HG02870 (cell line): ENCODE measurements at regions not wholly inside any gene's neighbourhood (a gene's known extent, or its start where the extent isn't known, plus 50 kb on each side); places are given as distances from the start of the nearest gene placed in this dataset.

Experiments
- ATAC-seq: cut with Tn5 transposase; IDR thresholded peaks from one replicate; pipeline ENCODE4 v1.9.1; 2021; ENCODE audit warnings: mild to moderate bottlenecking, moderate library complexity; ENCODE audit not compliant: unreplicated experiment

- no peak for ATAC-seq
Observed at GRCh38 chr13:58160980-58161379, 529.4 kb downstream of the PCDH17 start.

GRCh38 chr13:58165617-58166016, 534.1 kb downstream of the PCDH17 start:
- ATAC-seq: no peak

GRCh38 chr13:58181111-58181510, 549.6 kb downstream of the PCDH17 start:
- no peak for ATAC-seq

- no peak for ATAC-seq
Observed at GRCh38 chr13:58187881-58188280, 556.3 kb downstream of the PCDH17 start.

GRCh38 chr13:58190577-58190976, 559.0 kb downstream of the PCDH17 start:
- no peak for ATAC-seq

GRCh38 chr13:58191754-58192153, 560.2 kb downstream of the PCDH17 start:
- ATAC-seq: no peak

GRCh38 chr13:58202099-58202498, 570.6 kb downstream of the PCDH17 start:
- ATAC-seq: no peak

- no peak for ATAC-seq
Observed at GRCh38 chr13:58207501-58207900, 576.0 kb downstream of the PCDH17 start.

- ATAC-seq: no peak
Observed at GRCh38 chr13:58235454-58235853, 603.9 kb downstream of the PCDH17 start.

- ATAC-seq: no peak
Observed at GRCh38 chr13:58238972-58239773, 607.6 kb downstream of the PCDH17 start.

GRCh38 chr13:58239774-58240268, 608.3 kb downstream of the PCDH17 start:
- ATAC-seq: no peak

GRCh38 chr13:58247080-58247479, 615.5 kb downstream of the PCDH17 start:
- ATAC-seq: no peak

- ATAC-seq: no peak
Observed at GRCh38 chr13:58254943-58255342, 623.4 kb downstream of the PCDH17 start.

GRCh38 chr13:58266271-58266670, 634.7 kb downstream of the PCDH17 start:
- no peak for ATAC-seq

- ATAC-seq: no peak
Observed at GRCh38 chr13:58298556-58299135, 667.1 kb downstream of the PCDH17 start.

- ATAC-seq: no peak
Observed at GRCh38 chr13:58300224-58300623, 668.7 kb downstream of the PCDH17 start.

- no peak for ATAC-seq
Observed at GRCh38 chr13:58300974-58301681, 669.6 kb downstream of the PCDH17 start.

GRCh38 chr13:58302349-58302748, 670.8 kb downstream of the PCDH17 start:
- ATAC-seq: no peak

- ATAC-seq: no peak
Observed at GRCh38 chr13:58306062-58306461, 674.5 kb downstream of the PCDH17 start.

GRCh38 chr13:58313219-58313618, 681.7 kb downstream of the PCDH17 start:
- ATAC-seq: no peak

- no peak for ATAC-seq
Observed at GRCh38 chr13:58318495-58319167, 687.1 kb downstream of the PCDH17 start.
